Adrenal gland (tissue), 9 donors: ENCODE measurements at regions not wholly inside any gene's neighbourhood (a gene's known extent, or its start where the extent isn't known, plus 50 kb on each side); places are given as distances from the start of the nearest gene placed in this dataset.

Source experiments
- DNase-seq, 7 donors: peaks; one replicate each; pipeline ENCODE4 v3.0.0-alpha.2; 2019 to 2020
- H3K27ac ChIP-seq, 5 donors: fragments of 200-600 bp; sonication (generic) in 4 of 5; 1 replicate in 3 of 5; 2 replicates in 2 of 5; pipeline versions ENCODE4 v1.5.1 to v1.8.0; 2016 to 2020; ENCODE audit warnings: mild to moderate bottlenecking in 1 of 5
- H3K27me3 ChIP-seq: fragments of 200-600 bp; 2 replicates; pipeline ENCODE4 v1.8.0; 2021
- H3K36me3 ChIP-seq, 2 donors: fragments of 200-600 bp; replicated peaks in 1 of 2; 1 replicate in 1 of 2; 2 replicates in 1 of 2; pipeline versions ENCODE4 v1.5.1 to v1.8.0; 2018 to 2022
- H3K4me1 ChIP-seq, 2 donors: fragments of 200-600 bp; replicated peaks in 1 of 2; 1 replicate in 1 of 2; 2 replicates in 1 of 2; pipeline versions ENCODE4 v1.5.1 to v1.8.0; 2018 to 2021
- H3K4me3 ChIP-seq, 4 donors: fragments of 200-600 bp; sonication (generic) in 3 of 4; one replicate each; pipeline ENCODE4 v1.5.1; 2016 to 2018
- H3K9me3 ChIP-seq, 3 donors: fragments of 200-600 bp; sonication (generic) in 1 of 3; replicated peaks in 1 of 3; 1 replicate in 2 of 3; 2 replicates in 1 of 3; pipeline versions ENCODE4 v1.5.1 to v1.8.0; 2016 to 2021
- POLR2A ChIP-seq, 2 donors: fragments of 450-650 bp; IDR thresholded peaks; one replicate each; pipeline ENCODE4 v1.6.1; 2017; ENCODE audit warnings: antibody characterized with exemption in 2 of 2, mild to moderate bottlenecking in 2 of 2, moderate library complexity in 1 of 2
- WGBS, 4 donors: extraction: QIAGEN DNeasy Blood & Tissue Kit in 2 of 4; methylation state at CpG; one replicate each; pipeline versions ENCODE4 v1.1.5 to v1.1.7; 2013 to 2017; 5-methylcytosine and 5-hydroxymethylcytosine counted together
- intact Hi-C, 2 donors: fragments of 100-400 bp; cut with DNase I; formaldehyde crosslinking; loops; one replicate each; pipeline versions ENCODE4 v1.14.1 to v1.15.0; 2022 to 2023
- TF ChIP-seq, protein P1 (sequence below), 6 experiments: fragments of 450-650 bp in 4 of 6; fragments of 200-600 bp in 2 of 6; sonication (generic) in 1 of 6; IDR thresholded peaks; 1 replicate in 5 of 6; 2 replicates in 1 of 6; pipeline versions ENCODE4 v1.5.1 to v1.8.0; 2016 to 2021; ENCODE audit warnings: antibody characterized with exemption in 6 of 6, mild to moderate bottlenecking in 2 of 6, moderate library complexity in 1 of 6
- donor health status: healthy with polysubstance abuse.
- donor health status: Bipolar disorder and iron deficiency.
- donor health status: DM: yes; HTN: yes; CAD: no.
- donor health status: DM: no; HTN: no; CAD: no.
- donor health status: DM: no; HTN: no; CAD: no.

DNA sequence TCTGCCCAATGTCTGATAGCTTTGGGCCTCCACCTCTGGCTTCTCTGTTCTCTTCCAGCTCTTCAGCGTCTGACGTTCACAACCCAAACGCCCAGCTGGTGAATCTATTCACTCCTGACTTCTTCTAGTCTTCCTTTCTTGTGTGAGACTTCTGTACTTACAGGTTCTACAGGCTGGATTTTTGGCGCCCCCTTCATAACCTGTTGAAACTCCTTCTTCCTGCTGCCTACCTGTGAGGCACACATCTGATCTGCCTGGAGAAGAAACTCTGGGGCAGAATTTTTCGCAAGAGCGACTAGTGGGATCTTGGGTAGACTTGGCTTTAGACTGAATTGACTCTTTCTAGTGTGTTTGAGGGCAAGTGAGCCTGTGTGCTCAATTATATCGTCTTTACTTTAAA is 249.3 kb downstream of the REEP3 start:
- 79 to 82% (median 80%) methylated on average over 7 of the region's 7 CpGs for WGBS, 4 donors
- no peak for DNase-seq
- Histone ChIP-seq H3K9me3 (no peaks in the 10 kb centered on the region), H3K4me3 (no peak overlapping the region), H3K4me1 (no peaks in the 10 kb centered on the region), H3K27ac (no peak overlapping the region), H3K27me3 (no peaks in the 10 kb centered on the region), H3K36me3 (no peaks in the 10 kb centered on the region)
- no peak for TF ChIP-seq POLR2A (IDR thresholded peaks at IDR 0.05)
- TF ChIP-seq, protein P1, sequence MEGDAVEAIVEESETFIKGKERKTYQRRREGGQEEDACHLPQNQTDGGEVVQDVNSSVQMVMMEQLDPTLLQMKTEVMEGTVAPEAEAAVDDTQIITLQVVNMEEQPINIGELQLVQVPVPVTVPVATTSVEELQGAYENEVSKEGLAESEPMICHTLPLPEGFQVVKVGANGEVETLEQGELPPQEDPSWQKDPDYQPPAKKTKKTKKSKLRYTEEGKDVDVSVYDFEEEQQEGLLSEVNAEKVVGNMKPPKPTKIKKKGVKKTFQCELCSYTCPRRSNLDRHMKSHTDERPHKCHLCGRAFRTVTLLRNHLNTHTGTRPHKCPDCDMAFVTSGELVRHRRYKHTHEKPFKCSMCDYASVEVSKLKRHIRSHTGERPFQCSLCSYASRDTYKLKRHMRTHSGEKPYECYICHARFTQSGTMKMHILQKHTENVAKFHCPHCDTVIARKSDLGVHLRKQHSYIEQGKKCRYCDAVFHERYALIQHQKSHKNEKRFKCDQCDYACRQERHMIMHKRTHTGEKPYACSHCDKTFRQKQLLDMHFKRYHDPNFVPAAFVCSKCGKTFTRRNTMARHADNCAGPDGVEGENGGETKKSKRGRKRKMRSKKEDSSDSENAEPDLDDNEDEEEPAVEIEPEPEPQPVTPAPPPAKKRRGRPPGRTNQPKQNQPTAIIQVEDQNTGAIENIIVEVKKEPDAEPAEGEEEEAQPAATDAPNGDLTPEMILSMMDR (IDR thresholded peaks at IDR 0.05) = no peak
- intact Hi-C loops = no loop called here

DNA sequence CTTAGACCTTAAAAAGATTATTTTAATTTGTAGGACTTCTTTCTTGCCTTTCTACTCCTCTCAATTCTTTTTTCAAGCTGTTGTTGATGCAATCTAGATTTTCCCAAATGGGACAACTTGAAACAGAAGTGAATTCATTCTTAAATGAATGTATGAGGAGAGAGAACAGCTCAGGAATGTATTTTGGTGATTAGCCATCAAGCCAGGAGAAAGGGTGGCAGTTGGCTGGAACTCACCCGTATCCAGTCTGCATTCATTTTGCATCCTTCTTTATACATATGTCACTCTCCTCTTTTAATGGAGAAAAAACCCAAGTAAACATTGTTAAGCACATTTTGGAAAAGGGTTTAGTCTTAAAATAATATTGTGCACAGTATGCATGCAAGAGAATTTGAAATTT is 251.3 kb downstream of the REEP3 start:
- H3K9me3 ChIP-seq = no peaks in the 10 kb centered on the region
- no peak overlapping the region for H3K4me3 ChIP-seq
- H3K4me1 ChIP-seq = no peaks in the 10 kb centered on the region
- intact Hi-C loops = no loop called here
- H3K27ac ChIP-seq = no peak overlapping the region
- TF ChIP-seq, protein P1 (IDR thresholded peaks at IDR 0.05) = no peak
- no peak for TF ChIP-seq POLR2A (IDR thresholded peaks at IDR 0.05)
- H3K36me3 ChIP-seq = no peaks in the 10 kb centered on the region
- H3K27me3 ChIP-seq = no peaks in the 10 kb centered on the region
- 62 to 71% (median 67%) methylated on average over 1 of the region's 1 CpG for WGBS, 4 donors
- no peak for DNase-seq

DNA sequence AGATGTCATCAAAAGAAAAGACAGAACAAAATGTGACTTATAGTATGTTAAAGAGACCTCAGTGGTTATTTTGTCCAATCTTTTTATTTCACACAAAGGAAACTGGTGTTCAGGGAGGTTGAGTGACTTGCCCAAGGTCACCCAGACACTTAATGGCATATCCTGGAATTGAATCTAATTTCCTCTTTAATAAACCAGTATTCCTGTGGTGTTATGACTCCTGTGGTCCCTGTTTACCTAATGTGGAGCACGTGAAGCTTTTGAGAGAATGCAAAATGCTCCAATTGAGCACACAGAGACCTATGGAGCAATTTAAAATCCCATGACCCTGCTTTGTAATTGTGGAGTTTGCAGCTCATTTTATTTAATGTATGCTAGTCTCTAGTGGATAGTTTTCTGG is 251.9 kb downstream of the REEP3 start:
- intact Hi-C loops = no loop called here
- H3K27ac ChIP-seq = no peak overlapping the region
- no peak for DNase-seq
- 38 to 52% (median 42%) methylated on average over 1 of the region's 1 CpG for WGBS, 4 donors
- no peaks in the 10 kb centered on the region for H3K27me3 ChIP-seq
- TF ChIP-seq, protein P1 (IDR thresholded peaks at IDR 0.05) = no peak
- TF ChIP-seq POLR2A (IDR thresholded peaks at IDR 0.05) = no peak
- no peaks in the 10 kb centered on the region for H3K4me1 ChIP-seq
- no peaks in the 10 kb centered on the region for H3K36me3 ChIP-seq
- H3K4me3 ChIP-seq = no peak overlapping the region
- no peaks in the 10 kb centered on the region for H3K9me3 ChIP-seq

DNA sequence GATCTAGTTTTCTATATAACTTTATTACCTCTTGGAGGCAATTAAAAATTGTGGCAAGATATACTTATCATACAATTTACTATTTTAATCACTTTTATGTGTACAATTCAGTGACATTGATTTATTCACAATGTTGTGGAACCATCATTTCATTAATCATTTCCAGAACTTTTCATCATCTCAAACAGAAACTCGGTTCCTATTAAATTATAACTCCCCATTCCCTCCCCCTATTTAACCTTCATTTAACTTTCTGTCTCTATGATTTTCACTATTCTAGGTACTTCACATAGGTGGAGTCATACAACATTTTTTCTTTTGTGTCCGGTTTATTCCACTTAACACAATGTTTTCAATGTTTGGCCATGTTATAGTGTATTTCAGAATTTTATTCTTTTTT is 252.8 kb downstream of the REEP3 start:
- TF ChIP-seq, protein P1 (IDR thresholded peaks at IDR 0.05) = no peak
- TF ChIP-seq POLR2A (IDR thresholded peaks at IDR 0.05) = no peak
- intact Hi-C loops = no loop called here
- no peak for DNase-seq
- H3K27me3 ChIP-seq = no peaks in the 10 kb centered on the region
- no peak overlapping the region for H3K27ac ChIP-seq
- no peaks in the 10 kb centered on the region for H3K4me1 ChIP-seq
- no peak overlapping the region for H3K4me3 ChIP-seq
- H3K9me3 ChIP-seq = no peaks in the 10 kb centered on the region
- H3K36me3 ChIP-seq = no peaks in the 10 kb centered on the region
- 64 to 72% (median 68%) methylated on average over 2 of the region's 2 CpGs for WGBS, 4 donors
